ENCODE measurements at regions not wholly inside any gene's neighbourhood (a gene's known extent, or its start where the extent isn't known, plus 50 kb on each side); places are given as distances from the start of the nearest gene placed in this dataset.

- TF ChIP-seq IRF3 (IDR thresholded peaks at IDR 0.05) (no peak), CEBPZ (IDR thresholded peaks at IDR 0.05; ENCODE audit: low read depth, low read length) (no peak), POU2F2 (IDR thresholded peaks at IDR 0.05; ENCODE audit: borderline replicate concordance, low read depth, low read length) (no peak)
Measured at GRCh38 chr7:84941291-84941690, 245.6 kb downstream of the SEMA3D start (continued).

- Histone ChIP-seq H2AFZ (ENCODE audit: control insufficient read depth, low read depth, low read length) (no peak overlapping the region), H3K36me3 (ENCODE audit: control insufficient read depth in 2 of 2, insufficient read depth in 2 of 2, low read length in 1 of 2) (no peaks in the 10 kb centered on the region), H3K4me2 (ENCODE audit: control insufficient read depth, insufficient read depth) (no peak overlapping the region), H3K9me3 (replicated peaks; ENCODE audit: control insufficient read depth, insufficient read depth, low read length) (no peaks in the 10 kb centered on the region), H3K27me3 (replicated peaks in 1 of 2; ENCODE audit: control insufficient read depth in 2 of 2, insufficient read depth in 2 of 2, low read length in 1 of 2) (no peaks in the 10 kb centered on the region), H4K20me1 (ENCODE audit: control insufficient read depth, insufficient read depth) (no peaks in the 10 kb centered on the region), H3K9ac (ENCODE audit: control insufficient read depth, insufficient read depth, low read length) (no peak overlapping the region), H3K27ac (ENCODE audit: control insufficient read depth, insufficient read depth) (no peak overlapping the region), H3K4me1 (ENCODE audit: control insufficient read depth, insufficient read depth, low read length) (no peaks in the 10 kb centered on the region), H3K79me2 (ENCODE audit: control insufficient read depth, insufficient read depth, low read length) (no peaks in the 10 kb centered on the region), H3K4me3 (no peak overlapping the region)
- FAIRE-seq (no peak), ATAC-seq (no peak), DNase-seq (ENCODE audit: low read depth, low spot score) (no peak)
- CTCF ChIA-PET, result no interaction called here
- SMC1A ChIA-PET (ENCODE audit: uncharacterized antibody, unreplicated experiment), result no interaction called here
- RAD21 ChIA-PET (ENCODE audit: unreplicated experiment), result no interaction called here
- WGBS (ENCODE audit: insufficient coverage, insufficient replicate concordance, low lambda C conversion rate, missing lambda C conversion rate), result 60% methylated on average over 32 of the region's 32 CpGs
- BruUV-seq (replicated peaks), result no TSS peak
- in situ Hi-C loops (cut with MboI) (no loop called here), intact Hi-C loops (cut with micrococcal nuclease; ENCODE audit: unreplicated experiment) (no loop called here)
- POLR2A ChIA-PET, result no interaction called here
- TF ChIP-seq USF2 (IDR thresholded peaks at IDR 0.05; ENCODE audit: borderline replicate concordance, low read depth, low read length) (no peak), MYB (IDR thresholded peaks at IDR 0.05; ENCODE audit: borderline replicate concordance, low read depth, low read length) (no peak), HDAC2 (IDR thresholded peaks at IDR 0.05) (no peak), PRDM15 (CRISPR knock-in tag; IDR thresholded peaks at IDR 0.05) (no peak), MEF2B (IDR thresholded peaks at IDR 0.05; ENCODE audit: partially characterized antibody, poor library complexity, severe bottlenecking) (no peak), SMAD5 (IDR thresholded peaks at IDR 0.05; ENCODE audit: low read depth) (no peak)
Measured at GRCh38 chr7:84939888-84940287, 247.0 kb downstream of the SEMA3D start.

Measured in GM12878 (cell line).